ENCODE measurements at regions not wholly inside any gene's neighbourhood (a gene's known extent, or its start where the extent isn't known, plus 50 kb on each side); places are given as distances from the start of the nearest gene placed in this dataset.

DNA sequence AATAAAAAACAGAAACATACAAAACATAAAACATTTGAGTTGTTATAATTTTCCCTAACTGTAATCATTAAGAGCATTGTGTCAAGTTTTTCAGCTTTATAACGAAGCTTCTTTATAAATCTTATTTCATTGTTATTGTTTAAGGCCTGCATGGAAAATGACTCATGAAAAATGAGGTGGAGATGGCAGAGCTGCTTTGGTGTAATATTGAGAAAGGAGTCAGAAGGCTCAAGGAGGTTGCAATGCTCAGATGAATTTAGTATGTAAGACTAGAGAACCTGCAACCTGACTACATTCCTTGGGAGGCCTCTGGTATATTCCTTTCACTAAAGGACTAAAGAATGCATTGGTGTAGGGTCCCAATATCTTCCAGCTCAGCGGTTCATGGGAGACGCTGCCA, 61.5 kb downstream of the TMEM30B start:
- CTCF ChIA-PET = no interaction called here

DNA sequence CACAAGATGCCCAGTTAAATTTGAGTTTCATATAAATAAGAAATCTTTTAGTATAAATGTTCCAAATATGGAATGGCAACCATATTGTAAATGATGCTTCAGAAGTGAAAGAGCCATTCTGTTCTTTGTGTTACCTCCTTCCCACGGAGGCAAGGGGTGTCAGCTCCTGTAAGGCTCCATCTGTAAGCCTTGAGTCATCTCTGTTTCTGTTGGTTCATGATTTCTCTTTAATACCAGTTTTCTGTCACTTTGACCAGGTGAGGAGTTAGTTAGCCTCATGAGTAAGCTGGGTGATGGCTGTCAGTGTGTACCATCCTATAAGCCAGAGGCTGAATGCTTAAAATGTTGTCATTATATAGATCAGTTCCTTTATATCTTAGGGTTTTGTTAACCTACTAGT, 61.9 kb downstream of the TMEM30B start:
- no peaks in the 10 kb centered on the region for H3K4me1 Mint-ChIP-seq
- ATAC-seq (ENCODE audit: low read depth) = no peak
- H3K36me3 Mint-ChIP-seq (ENCODE audit: low read depth) = no peaks in the 10 kb centered on the region
- no peak for DNase-seq
- ChIA-PET CTCF (no interaction called here), POLR2A (no interaction called here)
- TF ChIP-seq, protein P1, sequence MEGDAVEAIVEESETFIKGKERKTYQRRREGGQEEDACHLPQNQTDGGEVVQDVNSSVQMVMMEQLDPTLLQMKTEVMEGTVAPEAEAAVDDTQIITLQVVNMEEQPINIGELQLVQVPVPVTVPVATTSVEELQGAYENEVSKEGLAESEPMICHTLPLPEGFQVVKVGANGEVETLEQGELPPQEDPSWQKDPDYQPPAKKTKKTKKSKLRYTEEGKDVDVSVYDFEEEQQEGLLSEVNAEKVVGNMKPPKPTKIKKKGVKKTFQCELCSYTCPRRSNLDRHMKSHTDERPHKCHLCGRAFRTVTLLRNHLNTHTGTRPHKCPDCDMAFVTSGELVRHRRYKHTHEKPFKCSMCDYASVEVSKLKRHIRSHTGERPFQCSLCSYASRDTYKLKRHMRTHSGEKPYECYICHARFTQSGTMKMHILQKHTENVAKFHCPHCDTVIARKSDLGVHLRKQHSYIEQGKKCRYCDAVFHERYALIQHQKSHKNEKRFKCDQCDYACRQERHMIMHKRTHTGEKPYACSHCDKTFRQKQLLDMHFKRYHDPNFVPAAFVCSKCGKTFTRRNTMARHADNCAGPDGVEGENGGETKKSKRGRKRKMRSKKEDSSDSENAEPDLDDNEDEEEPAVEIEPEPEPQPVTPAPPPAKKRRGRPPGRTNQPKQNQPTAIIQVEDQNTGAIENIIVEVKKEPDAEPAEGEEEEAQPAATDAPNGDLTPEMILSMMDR (IDR thresholded peaks at IDR 0.05) = no peak
- H3K9me3 Mint-ChIP-seq = no peaks in the 10 kb centered on the region
- H3K27ac Mint-ChIP-seq = no peak overlapping the region
- intact Hi-C loops (cut with micrococcal nuclease) = no loop called here
- H3K27me3 Mint-ChIP-seq = peaks cover 29% of the 10 kb centered on the region
- no peak overlapping the region for H3K4me3 Mint-ChIP-seq

More for the DNA sequence above, 61.5 kb downstream of the TMEM30B start:
- Mint-ChIP-seq H3K27ac (no peak overlapping the region), H3K36me3 (ENCODE audit: low read depth) (no peaks in the 10 kb centered on the region), H3K9me3 (no peaks in the 10 kb centered on the region), H3K4me3 (no peak overlapping the region), H3K4me1 (no peaks in the 10 kb centered on the region), H3K27me3 (peaks cover 30% of the 10 kb centered on the region)
- DNase-seq (no peak), ATAC-seq (ENCODE audit: low read depth) (no peak)
- intact Hi-C loops (cut with micrococcal nuclease) = no loop called here
- POLR2A ChIA-PET = no interaction called here
- TF ChIP-seq, protein P1 (IDR thresholded peaks at IDR 0.05) = no peak

DNA sequence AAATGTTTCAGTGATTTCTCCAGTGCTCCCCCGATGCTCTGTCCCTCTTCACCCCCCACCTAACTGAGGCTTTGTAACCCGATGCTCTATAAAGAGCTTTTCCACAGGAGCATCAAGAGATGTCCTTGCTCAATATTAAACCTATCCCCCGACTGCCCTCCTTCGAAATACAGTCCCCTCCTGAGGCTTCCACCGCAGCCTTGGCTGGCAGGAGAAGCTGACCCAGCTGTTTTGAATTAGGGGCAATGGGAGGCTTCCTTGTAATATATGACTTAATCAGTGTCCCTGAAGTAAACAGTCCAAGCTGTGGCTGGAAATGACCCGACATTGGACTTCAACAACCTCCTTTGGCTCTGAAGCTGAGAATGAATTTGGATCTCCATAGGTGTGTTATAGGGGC, 62.4 kb downstream of the TMEM30B start:
- peaks cover 31% of the 10 kb centered on the region for H3K27me3 Mint-ChIP-seq
- no peak for DNase-seq

DNA sequence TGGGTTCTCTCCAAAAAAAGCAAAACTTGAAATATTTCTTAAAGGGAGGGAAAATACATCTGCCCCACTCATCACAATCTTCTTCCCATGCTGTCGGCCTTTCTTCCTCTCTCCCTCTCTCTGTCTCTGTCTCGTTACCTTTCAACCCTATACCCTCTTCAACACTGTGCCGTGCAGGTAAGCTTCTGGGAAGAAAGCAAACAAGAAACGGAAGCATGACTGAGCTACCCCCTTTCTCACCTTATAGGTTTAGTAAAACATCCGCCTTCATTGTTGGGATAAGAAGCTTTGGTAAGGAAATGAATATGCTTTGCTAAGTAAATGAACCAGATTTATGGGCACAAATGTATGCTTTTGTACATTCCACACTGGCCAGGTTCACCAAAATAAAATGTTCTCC, 63.0 kb downstream of the TMEM30B start:
- Mint-ChIP-seq H3K9me3 (no peaks in the 10 kb centered on the region), H3K27ac (no peak overlapping the region), H3K27me3 (peaks cover 25% of the 10 kb centered on the region), H3K4me3 (no peak overlapping the region), H3K4me1 (no peaks in the 10 kb centered on the region), H3K36me3 (ENCODE audit: low read depth) (no peaks in the 10 kb centered on the region)
- ChIA-PET CTCF (no interaction called here), POLR2A (no interaction called here)
- no peak for DNase-seq
- ATAC-seq (ENCODE audit: low read depth) = no peak
- intact Hi-C loops (cut with micrococcal nuclease) = no loop called here
- TF ChIP-seq, protein P1 (IDR thresholded peaks at IDR 0.05) = no peak

More for the DNA sequence above, 62.4 kb downstream of the TMEM30B start:
- no peaks in the 10 kb centered on the region for H3K9me3 Mint-ChIP-seq
- H3K4me1 Mint-ChIP-seq = no peaks in the 10 kb centered on the region
- ChIA-PET POLR2A (no interaction called here), CTCF (no interaction called here)
- no peak for ATAC-seq (ENCODE audit: low read depth)
- no peaks in the 10 kb centered on the region for H3K36me3 Mint-ChIP-seq (ENCODE audit: low read depth)
- no peak overlapping the region for H3K4me3 Mint-ChIP-seq
- intact Hi-C loops (cut with micrococcal nuclease) = no loop called here
- TF ChIP-seq, protein P1 (IDR thresholded peaks at IDR 0.05) = no peak
- H3K27ac Mint-ChIP-seq = no peak overlapping the region

DNA sequence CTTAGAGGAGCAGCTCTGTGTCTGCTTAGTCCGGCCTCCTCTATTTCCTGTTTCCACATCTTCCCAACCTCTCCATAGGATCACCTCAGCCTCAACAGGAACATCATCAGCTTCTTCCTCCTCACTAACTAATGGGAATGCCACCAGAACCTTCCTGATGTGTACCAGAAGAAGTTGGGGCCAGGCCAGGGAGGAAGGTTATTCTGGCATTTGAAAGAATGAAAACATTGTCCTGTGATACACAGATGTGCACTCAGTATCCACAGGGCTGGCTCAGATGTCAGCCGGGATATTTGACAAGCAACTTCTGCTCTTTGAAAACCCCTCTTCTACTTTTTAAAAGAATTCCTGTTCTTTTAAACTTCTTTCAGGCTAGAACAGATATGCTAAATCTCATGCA, 63.6 kb downstream of the TMEM30B start:
- Mint-ChIP-seq H3K4me1 (no peaks in the 10 kb centered on the region), H3K27me3 (peaks cover 21% of the 10 kb centered on the region), H3K9me3 (no peaks in the 10 kb centered on the region), H3K36me3 (ENCODE audit: low read depth) (no peaks in the 10 kb centered on the region), H3K4me3 (no peak overlapping the region), H3K27ac (no peak overlapping the region)
- no peak for DNase-seq
- ATAC-seq (ENCODE audit: low read depth) = no peak
- ChIA-PET POLR2A (no interaction called here), CTCF (no interaction called here)
- TF ChIP-seq, protein P1 (IDR thresholded peaks at IDR 0.05) = no peak
- intact Hi-C loops (cut with micrococcal nuclease) = no loop called here

All from activated B cell treated with CpG ODN at 0.5 μM for 24 hours (primary cell).